Activated CD4-positive, alpha-beta memory T cell treated with anti-CD3 and anti-CD28 coated beads for 36 hours (primary cell): ENCODE measurements at regions not wholly inside any gene's neighbourhood (a gene's known extent, or its start where the extent isn't known, plus 50 kb on each side); places are given as distances from the start of the nearest gene placed in this dataset.

Experiments used
- CTCF ChIA-PET: fragments of 350-600 bp; sonication (Branson Sonifier 250); formaldehyde crosslinking; loops from one replicate; lab custom pipeline; 2021; ENCODE audit warnings: antibody characterized with exemption, inconsistent platforms; lab: Charles Lee
- POLR2A ChIA-PET: fragments of 350-600 bp; sonication (Branson Sonifier 250); formaldehyde crosslinking; loops from one replicate; lab custom pipeline; 2021; ENCODE audit warnings: antibody characterized with exemption; lab: Charles Lee
- DNase-seq: peaks from one replicate; pipeline ENCODE4 v3.0.0-alpha.2; 2020
- H3K27ac Mint-ChIP-seq: one replicate; pipeline ENCODE4 v1.8.0; 2021; ENCODE audit warnings: mixed read lengths
- H3K27me3 Mint-ChIP-seq: one replicate; pipeline ENCODE4 v1.8.0; 2021; ENCODE audit warnings: mixed read lengths
- H3K36me3 Mint-ChIP-seq: one replicate; pipeline ENCODE4 v1.8.0; 2021; ENCODE audit warnings: mixed read lengths
- H3K4me1 Mint-ChIP-seq: one replicate; pipeline ENCODE4 v1.8.0; 2021; ENCODE audit warnings: low read depth, mixed read lengths
- H3K4me3 Mint-ChIP-seq: one replicate; pipeline ENCODE4 v1.8.0; 2021; ENCODE audit warnings: mild to moderate bottlenecking, mixed read lengths
- H3K9me3 Mint-ChIP-seq: one replicate; pipeline ENCODE4 v1.8.0; 2021; ENCODE audit warnings: mixed read lengths
- intact Hi-C: fragments of 100-400 bp; cut with micrococcal nuclease; formaldehyde crosslinking; loops from one replicate; pipeline ENCODE4 v1.15.1; 2023

DNA sequence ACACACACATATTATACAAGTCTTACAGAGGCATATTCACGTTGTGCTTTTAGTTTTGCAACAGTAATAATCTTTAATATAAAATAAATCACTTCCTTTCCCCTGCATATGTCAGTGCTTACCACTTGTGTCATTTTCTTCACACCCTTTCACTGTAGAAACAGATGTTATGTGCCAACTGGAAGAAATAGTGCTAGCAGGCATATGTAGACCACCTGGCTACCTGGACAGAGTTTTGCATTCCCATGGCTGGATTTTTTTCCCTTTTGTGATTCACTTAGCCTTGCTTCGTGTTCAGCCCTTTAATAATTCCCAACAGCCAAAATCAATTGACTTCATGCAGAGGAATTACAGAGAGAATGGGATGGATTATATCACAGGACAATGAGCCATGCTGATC, 399.1 kb upstream of the SPRY2 start:
- Mint-ChIP-seq H3K4me1 (no peaks in the 10 kb centered on the region), H3K9me3 (peaks cover 11% of the 10 kb centered on the region), H3K27me3 (no peaks in the 10 kb centered on the region), H3K27ac (no peak overlapping the region), H3K36me3 (no peaks in the 10 kb centered on the region), H3K4me3 (no peak overlapping the region)
- DNase-seq, result no peak
- intact Hi-C loops, result no loop called here
- CTCF ChIA-PET, result no interaction called here
- POLR2A ChIA-PET, result no interaction called here

DNA sequence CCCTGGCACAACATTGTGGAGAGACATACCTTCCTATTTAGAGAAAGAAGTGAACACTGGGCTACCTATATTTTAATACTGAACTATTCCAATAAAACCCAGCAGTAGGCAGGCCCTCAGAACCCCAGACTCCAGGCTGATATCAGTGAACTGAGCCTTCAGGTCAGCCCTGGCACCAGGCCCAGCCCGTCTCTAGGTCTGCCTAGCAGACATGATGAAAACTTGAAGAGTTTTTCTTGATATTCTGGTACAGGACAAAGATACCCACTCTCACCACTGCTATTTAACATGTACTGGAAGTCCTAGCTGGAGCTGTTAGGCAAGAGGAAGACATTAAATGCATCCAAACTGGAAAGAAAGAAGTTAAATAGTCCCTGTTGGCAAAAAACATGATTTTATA, 396.6 kb upstream of the SPRY2 start:
- Mint-ChIP-seq H3K36me3 (no peaks in the 10 kb centered on the region), H3K27ac (no peak overlapping the region), H3K4me1 (no peaks in the 10 kb centered on the region), H3K4me3 (no peak overlapping the region), H3K27me3 (no peaks in the 10 kb centered on the region), H3K9me3 (peaks cover 13% of the 10 kb centered on the region)
- CTCF ChIA-PET, result no interaction called here
- no peak for DNase-seq
- intact Hi-C loops, result no loop called here
- POLR2A ChIA-PET, result no interaction called here

DNA sequence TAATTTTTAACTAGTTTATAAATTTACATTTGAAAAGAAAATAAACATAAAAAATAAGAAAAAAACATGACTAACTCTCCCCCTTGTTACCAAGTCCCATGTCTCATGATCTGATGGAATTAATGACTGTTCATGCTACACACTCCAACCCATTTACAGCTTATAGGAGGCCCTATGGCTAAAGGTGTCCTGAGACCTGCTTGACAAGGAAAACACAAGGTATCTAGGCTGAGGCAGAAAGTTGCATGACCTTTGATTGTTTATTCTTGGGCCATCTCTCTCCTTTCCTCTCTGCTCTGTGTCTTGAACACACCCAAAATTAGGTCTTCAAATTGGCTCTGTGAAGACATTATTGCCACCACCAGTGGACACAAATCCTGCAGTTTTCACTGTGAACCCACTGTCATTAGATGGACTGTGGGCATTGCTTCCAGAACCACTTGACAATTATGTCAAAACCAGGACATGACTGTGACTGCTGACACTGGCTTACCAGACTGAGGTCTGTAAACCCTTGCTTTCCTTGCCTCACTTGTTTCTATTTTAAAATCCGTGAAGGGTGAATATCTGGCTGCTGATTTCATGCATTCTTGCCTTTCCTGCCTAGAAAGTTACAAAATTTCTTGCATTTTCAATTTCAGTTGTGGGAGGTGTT, 386.5 kb upstream of the SPRY2 start:
- Mint-ChIP-seq H3K27me3 (no peaks in the 10 kb centered on the region), H3K36me3 (no peaks in the 10 kb centered on the region), H3K4me1 (no peaks in the 10 kb centered on the region), H3K27ac (no peak overlapping the region), H3K4me3 (no peak overlapping the region), H3K9me3 (peaks cover 14% of the 10 kb centered on the region)
- ChIA-PET CTCF (no interaction called here), POLR2A (no interaction called here)
- no peak for DNase-seq
- intact Hi-C loops, result no loop called here

DNA sequence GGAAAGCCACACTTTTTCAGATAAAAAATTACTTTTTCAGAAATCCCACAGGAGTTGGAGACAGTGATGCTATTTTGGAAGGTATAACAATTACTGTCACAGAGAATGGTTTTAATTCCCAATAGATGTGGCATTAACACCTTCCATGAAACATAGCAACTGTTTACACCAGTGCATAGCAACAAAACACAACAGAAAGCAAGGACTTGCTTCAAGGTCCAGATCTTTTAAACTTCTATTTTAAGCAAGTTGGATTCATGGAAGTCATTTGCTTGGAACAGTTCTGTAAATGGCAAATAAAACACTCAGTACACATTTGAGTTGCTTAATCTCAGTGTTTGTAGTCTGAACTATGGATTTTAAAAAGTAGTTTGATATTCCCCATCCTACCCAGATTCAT, 385.9 kb upstream of the SPRY2 start:
- intact Hi-C loops, result no loop called here
- no peaks in the 10 kb centered on the region for H3K27me3 Mint-ChIP-seq
- no peak for DNase-seq
- ChIA-PET CTCF (no interaction called here), POLR2A (no interaction called here)
- H3K9me3 Mint-ChIP-seq, result peaks cover 14% of the 10 kb centered on the region
- no peaks in the 10 kb centered on the region for H3K4me1 Mint-ChIP-seq
- no peak overlapping the region for H3K4me3 Mint-ChIP-seq
- H3K27ac Mint-ChIP-seq, result no peak overlapping the region
- H3K36me3 Mint-ChIP-seq, result no peaks in the 10 kb centered on the region

DNA sequence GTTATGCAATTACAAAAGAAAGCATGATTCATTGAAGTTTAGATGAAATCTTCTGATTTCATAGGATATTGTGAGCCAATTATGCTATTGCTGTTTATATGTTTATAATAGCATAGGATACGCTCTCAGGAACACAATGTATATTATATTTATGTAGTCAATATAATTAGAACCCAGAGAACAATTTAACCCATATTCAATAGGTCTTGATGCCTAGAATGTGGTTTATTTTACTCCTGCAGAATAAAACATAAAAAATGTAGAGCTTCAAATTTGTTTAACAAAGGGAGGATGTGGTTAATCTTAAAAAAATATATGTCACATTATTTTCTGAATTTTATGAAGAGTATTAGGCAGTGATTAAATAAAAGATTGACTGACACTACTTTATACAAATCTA, 380.8 kb upstream of the SPRY2 start:
- no peaks in the 10 kb centered on the region for H3K27me3 Mint-ChIP-seq
- POLR2A ChIA-PET, result no interaction called here
- intact Hi-C loops, result no loop called here
- no peak overlapping the region for H3K4me3 Mint-ChIP-seq
- H3K9me3 Mint-ChIP-seq, result peaks cover 3% of the 10 kb centered on the region
- no peak overlapping the region for H3K27ac Mint-ChIP-seq
- CTCF ChIA-PET, result no interaction called here
- H3K4me1 Mint-ChIP-seq, result no peaks in the 10 kb centered on the region
- DNase-seq, result no peak
- no peaks in the 10 kb centered on the region for H3K36me3 Mint-ChIP-seq

DNA sequence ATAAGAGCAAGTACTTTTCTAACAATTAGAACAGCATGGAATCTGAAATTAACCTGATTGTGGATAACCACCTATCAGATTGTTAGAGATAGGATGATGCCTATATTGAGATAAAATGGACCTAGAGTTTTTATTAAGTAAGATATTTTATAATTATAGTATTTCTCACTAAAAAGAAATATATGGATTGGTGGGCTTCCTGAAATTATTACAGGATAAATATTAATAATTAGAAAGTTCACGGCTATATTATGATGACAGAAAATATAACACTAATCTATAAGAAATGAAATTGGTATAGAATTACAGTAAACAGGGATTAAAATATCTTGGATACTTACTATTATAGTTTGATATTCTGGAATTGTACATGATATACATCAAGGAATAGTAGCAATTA, 378.0 kb upstream of the SPRY2 start:
- Mint-ChIP-seq H3K27ac (no peak overlapping the region), H3K27me3 (no peaks in the 10 kb centered on the region), H3K4me3 (no peak overlapping the region), H3K36me3 (no peaks in the 10 kb centered on the region), H3K9me3 (peaks cover 2% of the 10 kb centered on the region), H3K4me1 (no peaks in the 10 kb centered on the region)
- DNase-seq, result no peak
- intact Hi-C loops, result no loop called here
- CTCF ChIA-PET, result no interaction called here
- POLR2A ChIA-PET, result no interaction called here

DNA sequence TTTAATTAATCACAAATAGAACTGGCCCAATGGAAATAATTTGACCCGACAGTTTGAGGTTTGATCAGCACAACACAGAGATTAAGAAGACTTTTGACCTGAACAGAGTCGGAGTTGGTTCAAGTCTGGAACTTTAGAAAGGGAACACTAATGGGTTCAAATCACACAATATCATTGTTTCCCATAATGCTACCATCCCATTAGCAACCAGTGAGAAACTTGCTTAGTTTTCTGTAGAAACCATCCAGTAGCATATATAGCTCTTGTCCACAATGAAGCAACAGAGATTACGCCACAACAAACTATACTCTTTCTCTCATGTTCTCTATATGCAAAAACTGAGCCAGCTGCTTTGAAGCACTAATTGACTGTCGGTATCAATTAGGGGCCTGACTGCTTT, 376.9 kb upstream of the SPRY2 start:
- CTCF ChIA-PET, result no interaction called here
- Mint-ChIP-seq H3K9me3 (no peaks in the 10 kb centered on the region), H3K4me1 (no peaks in the 10 kb centered on the region), H3K36me3 (no peaks in the 10 kb centered on the region), H3K27ac (no peak overlapping the region), H3K4me3 (no peak overlapping the region), H3K27me3 (no peaks in the 10 kb centered on the region)
- intact Hi-C loops, result no loop called here
- no peak for DNase-seq
- POLR2A ChIA-PET, result no interaction called here

DNA sequence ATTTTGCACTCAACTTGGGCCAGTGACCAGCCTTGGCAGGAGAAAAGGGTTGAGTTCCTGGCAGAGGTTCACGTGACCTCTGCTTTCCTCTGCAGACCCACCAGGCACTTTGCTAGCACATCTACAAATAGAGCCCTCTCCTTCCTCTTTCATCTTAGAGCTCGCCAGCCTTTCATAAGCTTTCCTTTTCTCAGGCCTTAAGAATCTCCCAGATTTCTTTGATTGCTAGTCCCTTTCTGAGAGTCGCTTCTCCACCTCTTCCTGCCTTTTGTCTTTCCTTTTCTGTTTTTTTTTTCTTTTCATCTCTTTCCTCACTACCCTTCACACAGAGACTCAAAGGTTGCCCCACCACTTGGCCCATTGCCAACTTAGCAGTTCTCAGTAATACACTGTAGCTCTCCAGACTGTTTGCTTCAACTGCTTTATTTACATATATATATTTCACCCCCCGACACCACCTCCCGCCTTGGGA, 375.7 kb upstream of the SPRY2 start:
- intact Hi-C loops, result no loop called here
- Mint-ChIP-seq H3K4me1 (no peaks in the 10 kb centered on the region), H3K27me3 (no peaks in the 10 kb centered on the region), H3K4me3 (no peak overlapping the region), H3K9me3 (no peaks in the 10 kb centered on the region), H3K36me3 (no peaks in the 10 kb centered on the region), H3K27ac (no peak overlapping the region)
- POLR2A ChIA-PET, result no interaction called here
- no peak for DNase-seq
- CTCF ChIA-PET, result no interaction called here

DNA sequence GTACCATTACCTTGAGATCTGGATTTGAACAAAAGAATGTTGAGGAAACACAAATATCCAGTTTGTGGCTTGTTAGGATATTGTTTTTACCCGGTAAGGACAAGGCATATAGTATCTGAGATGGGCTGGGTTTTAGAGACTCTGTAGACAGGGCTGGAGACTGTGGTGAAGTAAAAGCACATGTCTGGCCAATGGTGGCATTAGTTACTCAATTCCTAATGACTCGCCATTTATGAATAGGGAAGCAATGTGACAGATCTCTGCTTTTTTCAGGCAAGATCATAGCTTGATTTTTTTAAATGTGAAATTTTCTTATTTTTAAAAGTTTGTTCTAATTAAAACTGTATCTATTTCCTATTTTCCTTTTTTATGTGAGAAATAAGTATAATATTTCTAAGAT, 371.1 kb upstream of the SPRY2 start:
- POLR2A ChIA-PET, result no interaction called here
- Mint-ChIP-seq H3K9me3 (peaks cover 2% of the 10 kb centered on the region), H3K27me3 (no peaks in the 10 kb centered on the region), H3K4me3 (no peak overlapping the region), H3K27ac (no peak overlapping the region), H3K4me1 (no peaks in the 10 kb centered on the region), H3K36me3 (no peaks in the 10 kb centered on the region)
- CTCF ChIA-PET, result no interaction called here
- intact Hi-C loops, result no loop called here
- no peak for DNase-seq

DNA sequence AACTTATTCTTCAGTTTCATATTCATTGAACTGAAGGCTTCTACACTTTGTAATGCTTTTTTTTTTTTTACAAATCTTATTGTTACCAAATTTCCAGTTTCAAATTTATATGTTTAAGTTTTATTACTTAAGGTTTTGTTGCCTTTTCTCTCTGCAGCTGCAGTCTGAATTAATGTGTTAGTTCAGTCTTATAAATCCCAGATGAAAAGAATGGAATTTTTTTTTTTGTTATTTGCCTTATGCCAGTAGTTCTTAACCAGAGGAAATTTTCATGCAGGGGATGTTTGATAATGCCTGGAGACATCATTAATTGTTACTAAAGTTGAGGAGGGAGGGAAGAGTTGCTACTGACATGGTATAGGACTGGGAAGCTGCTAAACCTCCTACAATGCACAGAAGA, 367.9 kb upstream of the SPRY2 start:
- ChIA-PET CTCF (no interaction called here), POLR2A (no interaction called here)
- Mint-ChIP-seq H3K4me3 (no peak overlapping the region), H3K27me3 (no peaks in the 10 kb centered on the region), H3K36me3 (no peaks in the 10 kb centered on the region), H3K27ac (no peak overlapping the region), H3K9me3 (peaks cover 4% of the 10 kb centered on the region), H3K4me1 (no peaks in the 10 kb centered on the region)
- no peak for DNase-seq
- intact Hi-C loops, result no loop called here

DNA sequence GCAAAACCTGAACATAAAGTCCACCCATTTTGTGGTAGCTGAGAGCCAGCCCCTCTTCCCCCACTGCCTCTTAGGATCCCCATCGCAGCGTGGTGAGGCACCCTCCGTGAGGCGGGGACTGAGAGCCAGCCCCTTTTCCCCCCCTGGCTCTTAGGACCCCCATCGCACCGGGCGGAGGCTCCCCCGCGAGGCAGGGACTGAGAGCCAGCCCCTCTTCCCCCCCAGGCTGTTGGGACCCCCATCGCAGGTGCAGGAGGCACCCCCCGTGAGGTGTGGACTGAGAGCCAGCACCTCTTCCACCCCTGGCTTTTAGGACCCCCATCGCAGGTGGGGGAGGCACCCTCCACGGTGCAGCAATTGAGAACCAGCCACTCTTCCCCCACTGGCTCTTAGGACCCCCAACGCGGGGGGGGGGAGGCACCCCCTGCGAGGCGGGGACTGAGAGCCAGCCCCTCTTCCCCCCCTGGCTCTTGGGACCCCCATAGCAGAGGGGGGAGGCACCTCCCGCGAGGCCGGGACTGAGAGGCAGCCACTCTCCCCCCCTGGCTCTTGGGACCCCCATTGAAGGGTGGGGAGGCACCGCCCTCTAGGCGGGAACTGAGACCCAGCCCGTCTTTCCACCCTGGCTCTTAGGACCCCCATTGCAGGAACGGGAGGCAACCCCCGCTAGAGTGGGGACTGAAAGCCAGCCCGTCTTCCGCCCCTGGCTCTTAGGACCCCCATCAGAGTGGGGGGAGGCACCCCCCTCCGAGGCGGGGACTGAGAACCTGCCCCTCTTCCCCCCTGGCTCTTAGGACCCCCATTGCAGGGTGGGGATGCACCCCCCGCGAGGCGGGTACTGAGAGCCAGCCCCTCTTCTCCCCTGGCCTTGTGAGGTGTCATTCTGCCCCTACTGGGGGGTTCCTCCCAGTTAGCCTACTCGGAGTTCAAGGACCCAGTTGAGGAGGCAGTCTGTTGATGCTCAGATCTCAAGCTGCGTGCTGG, 366.4 kb upstream of the SPRY2 start:
- H3K27me3 Mint-ChIP-seq, result no peaks in the 10 kb centered on the region
- H3K9me3 Mint-ChIP-seq, result peaks cover 10% of the 10 kb centered on the region
- DNase-seq, result no peak
- H3K4me1 Mint-ChIP-seq, result no peaks in the 10 kb centered on the region
- H3K27ac Mint-ChIP-seq, result no peak overlapping the region
- H3K36me3 Mint-ChIP-seq, result no peaks in the 10 kb centered on the region
- no peak overlapping the region for H3K4me3 Mint-ChIP-seq
- intact Hi-C loops, result no loop called here
- ChIA-PET POLR2A (no interaction called here), CTCF (no interaction called here)

DNA sequence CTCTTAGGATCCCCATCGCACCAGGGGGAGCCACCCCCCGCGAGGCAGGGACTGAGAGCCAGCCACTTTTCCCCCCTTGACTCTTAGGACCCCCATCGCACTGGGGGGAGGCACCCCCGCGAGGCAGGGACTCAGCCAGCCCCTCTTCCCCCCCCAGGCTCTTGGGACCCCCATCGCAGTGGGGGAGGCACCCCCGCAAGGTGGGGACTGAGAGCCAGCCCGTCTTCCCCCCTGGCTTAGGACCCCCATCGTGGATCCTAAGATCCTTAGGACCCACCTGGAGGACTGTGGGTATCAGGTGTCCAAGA, 365.2 kb upstream of the SPRY2 start:
- ChIA-PET POLR2A (no interaction called here), CTCF (interaction anchor here (0.7 kb wide), 1 partner anchor 9 kb away, joined by 6 read pairs; no protein-coding TSS in a partner anchor)
- Mint-ChIP-seq H3K9me3 (peaks cover 14% of the 10 kb centered on the region), H3K27me3 (no peaks in the 10 kb centered on the region), H3K4me1 (no peaks in the 10 kb centered on the region), H3K4me3 (no peak overlapping the region), H3K36me3 (no peaks in the 10 kb centered on the region), H3K27ac (no peak overlapping the region)
- DNase-seq, result no peak
- intact Hi-C loops, result no loop called here
